ENCODE measurements at regions not wholly inside any gene's neighbourhood (a gene's known extent, or its start where the extent isn't known, plus 50 kb on each side); places are given as distances from the start of the nearest gene placed in this dataset.

GRCh38 chr10:28426392-28427159 lies 106.3 kb upstream of the WAC start:
- Histone ChIP-seq H3K27ac (ENCODE audit: low read depth, low read length) (no peak overlapping the region), H3K36me3 (ENCODE audit: control insufficient read depth, low read length) (no peaks in the 10 kb centered on the region), H4K20me1 (ENCODE audit: control insufficient read depth, insufficient read depth, low read depth, low read length) (no peaks in the 10 kb centered on the region), H3K27me3 (ENCODE audit: control insufficient read depth, low read length) (no peaks in the 10 kb centered on the region), H3K79me2 (ENCODE audit: control insufficient read depth, low read length) (no peaks in the 10 kb centered on the region), H3K4me3 (ENCODE audit: low read length) (no peak overlapping the region), H3K4me1 (ENCODE audit: control insufficient read depth, low read length) (no peaks in the 10 kb centered on the region), H3K4me2 (ENCODE audit: low read length) (no peak overlapping the region), H3F3A (ENCODE audit: control insufficient read depth, insufficient read depth) (no peaks in the 10 kb centered on the region), H3K9me3 (ENCODE audit: control insufficient read depth, insufficient read depth, low read length) (no peaks in the 10 kb centered on the region), H3K9me2 (replicated peaks; ENCODE audit: control insufficient read depth, low read length) (no peaks in the 10 kb centered on the region)
- no peak for TF ChIP-seq EZH2phosphoT487 (IDR thresholded peaks at IDR 0.05; ENCODE audit: borderline replicate concordance, low read length)
- TF ChIP-seq CTCF (IDR thresholded peaks at IDR 0.05; ENCODE audit: low read depth, low read length, poor library complexity, severe bottlenecking), result no peak

GRCh38 chr10:28427376-28427775 lies 105.5 kb upstream of the WAC start:
- H3K79me2 ChIP-seq (ENCODE audit: control insufficient read depth, low read length), result no peaks in the 10 kb centered on the region
- no peak overlapping the region for H3K4me3 ChIP-seq (ENCODE audit: low read length)
- H3F3A ChIP-seq (ENCODE audit: control insufficient read depth, insufficient read depth), result no peaks in the 10 kb centered on the region
- no peaks in the 10 kb centered on the region for H3K36me3 ChIP-seq (ENCODE audit: control insufficient read depth, low read length)
- H3K4me2 ChIP-seq (ENCODE audit: low read length), result no peak overlapping the region
- H3K27me3 ChIP-seq (ENCODE audit: control insufficient read depth, low read length), result no peaks in the 10 kb centered on the region
- no peaks in the 10 kb centered on the region for H3K9me2 ChIP-seq (replicated peaks; ENCODE audit: control insufficient read depth, low read length)
- no peak for TF ChIP-seq CTCF (IDR thresholded peaks at IDR 0.05; ENCODE audit: low read depth, low read length, poor library complexity, severe bottlenecking)
- H3K27ac ChIP-seq (ENCODE audit: low read depth, low read length), result no peak overlapping the region
- H4K20me1 ChIP-seq (ENCODE audit: control insufficient read depth, insufficient read depth, low read depth, low read length), result no peaks in the 10 kb centered on the region
- H3K9me3 ChIP-seq (ENCODE audit: control insufficient read depth, insufficient read depth, low read length), result no peaks in the 10 kb centered on the region
- no peaks in the 10 kb centered on the region for H3K4me1 ChIP-seq (ENCODE audit: control insufficient read depth, low read length)

- Histone ChIP-seq H3K27me3 (ENCODE audit: control insufficient read depth, low read length) (no peaks in the 10 kb centered on the region), H3K9me2 (replicated peaks; ENCODE audit: control insufficient read depth, low read length) (no peaks in the 10 kb centered on the region), H3K27ac (ENCODE audit: low read depth, low read length) (no peak overlapping the region), H3K4me2 (ENCODE audit: low read length) (no peak overlapping the region), H3K4me1 (ENCODE audit: control insufficient read depth, low read length) (no peaks in the 10 kb centered on the region), H3K79me2 (ENCODE audit: control insufficient read depth, low read length) (no peaks in the 10 kb centered on the region), H3K36me3 (ENCODE audit: control insufficient read depth, low read length) (no peaks in the 10 kb centered on the region), H3K9me3 (ENCODE audit: control insufficient read depth, insufficient read depth, low read length) (no peaks in the 10 kb centered on the region), H3K4me3 (ENCODE audit: low read length) (no peak overlapping the region), H3F3A (ENCODE audit: control insufficient read depth, insufficient read depth) (no peaks in the 10 kb centered on the region), H4K20me1 (ENCODE audit: control insufficient read depth, insufficient read depth, low read depth, low read length) (no peaks in the 10 kb centered on the region)
- TF ChIP-seq EZH2phosphoT487 (IDR thresholded peaks at IDR 0.05; ENCODE audit: borderline replicate concordance, low read length) (no peak), CTCF (IDR thresholded peaks at IDR 0.05; ENCODE audit: low read depth, low read length, poor library complexity, severe bottlenecking) (no peak)
These were observed 103.9 kb upstream of the WAC start for GRCh38 chr10:28429045-28429444.
